Activated CD8-positive, alpha-beta T cell treated with anti-CD3 and anti-CD28 coated beads, Interleukin-2, amount 10 ng/mL, durations not matched to agents 7 days and 5 days (primary cell): ENCODE measurements at regions not wholly inside any gene's neighbourhood (a gene's known extent, or its start where the extent isn't known, plus 50 kb on each side); places are given as distances from the start of the nearest gene placed in this dataset.

Experiments used
- ATAC-seq: fragments of 150-1000 bp; cut with Tn5 transposase; one replicate; pipeline ENCODE4 v1.10.0; 2021; ENCODE audit warnings: moderate library complexity
- CTCF ChIA-PET: fragments of 350-600 bp; sonication (Branson Sonifier 250); formaldehyde crosslinking; loops from one replicate; lab custom pipeline; 2021; ENCODE audit warnings: antibody characterized with exemption; lab: Charles Lee
- POLR2A ChIA-PET: fragments of 350-600 bp; sonication (Branson Sonifier 250); formaldehyde crosslinking; loops from one replicate; lab custom pipeline; 2021; ENCODE audit warnings: antibody characterized with exemption; lab: Charles Lee
- DNase-seq: peaks from one replicate; pipeline ENCODE4 v3.0.0-alpha.2; 2020
- H3K27ac Mint-ChIP-seq: one replicate; pipeline ENCODE4 v1.8.0; 2021; ENCODE audit warnings: mild to moderate bottlenecking, mixed read lengths
- H3K27me3 Mint-ChIP-seq: one replicate; pipeline ENCODE4 v1.8.0; 2021; ENCODE audit warnings: low read depth, mixed read lengths
- H3K36me3 Mint-ChIP-seq: one replicate; pipeline ENCODE4 v1.8.0; 2021; ENCODE audit warnings: low read depth, mixed read lengths
- H3K4me1 Mint-ChIP-seq: one replicate; pipeline ENCODE4 v1.8.0; 2021; ENCODE audit warnings: low read depth, mixed read lengths
- H3K4me3 Mint-ChIP-seq: one replicate; pipeline ENCODE4 v1.8.0; 2021; ENCODE audit warnings: mild to moderate bottlenecking, mixed read lengths
- H3K9me3 Mint-ChIP-seq: one replicate; pipeline ENCODE4 v1.8.0; 2022; ENCODE audit warnings: mixed read lengths; ENCODE audit not compliant: insufficient read depth

DNA sequence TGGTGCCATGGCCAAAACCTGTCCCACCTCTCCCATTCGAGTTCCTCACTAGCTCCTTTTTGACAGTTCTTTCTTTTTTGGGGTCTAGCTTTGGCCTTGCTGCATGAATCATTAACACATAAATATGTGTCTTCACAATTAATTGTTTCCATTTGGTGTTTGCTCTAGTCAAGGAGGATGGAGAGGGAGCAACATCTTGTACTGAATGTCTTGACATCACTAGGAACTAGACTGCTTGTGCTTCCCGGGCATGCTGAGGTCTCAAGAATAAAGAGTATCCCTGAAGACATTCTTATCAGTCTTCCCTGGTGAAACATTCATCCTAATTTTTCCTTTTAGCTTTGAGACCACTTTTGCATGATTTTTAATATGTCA lies 77.0 kb upstream of the ESR1 start:
- Mint-ChIP-seq H3K4me3 (no peak overlapping the region), H3K36me3 (no peaks in the 10 kb centered on the region), H3K27ac (no peak overlapping the region), H3K9me3 (no peaks in the 10 kb centered on the region), H3K27me3 (peaks cover 4% of the 10 kb centered on the region), H3K4me1 (peaks cover 3% of the 10 kb centered on the region)
- DNase-seq (no peak), ATAC-seq (no peak)
- ChIA-PET CTCF (no interaction called here), POLR2A (no interaction called here)

- ATAC-seq (no peak), DNase-seq (no peak)
- POLR2A ChIA-PET: no interaction called here
- CTCF ChIA-PET: no interaction called here
- H3K9me3 Mint-ChIP-seq: no peaks in the 10 kb centered on the region
- H3K27ac Mint-ChIP-seq: no peak overlapping the region
- H3K27me3 Mint-ChIP-seq: peaks cover 4% of the 10 kb centered on the region
- no peaks in the 10 kb centered on the region for H3K36me3 Mint-ChIP-seq
- H3K4me3 Mint-ChIP-seq: no peak overlapping the region
- H3K4me1 Mint-ChIP-seq: no peaks in the 10 kb centered on the region
These were observed 76.2 kb upstream of the ESR1 start for GRCh38 chr6:151731313-151731712.

- H3K4me1 Mint-ChIP-seq: no peaks in the 10 kb centered on the region
- POLR2A ChIA-PET: no interaction called here
- no peak overlapping the region for H3K27ac Mint-ChIP-seq
- CTCF ChIA-PET: no interaction called here
- no peak for ATAC-seq
- peaks cover 6% of the 10 kb centered on the region for H3K27me3 Mint-ChIP-seq
- H3K36me3 Mint-ChIP-seq: no peaks in the 10 kb centered on the region
- no peak overlapping the region for H3K4me3 Mint-ChIP-seq
- no peak for DNase-seq
- no peaks in the 10 kb centered on the region for H3K9me3 Mint-ChIP-seq
These were observed 73.7 kb upstream of the ESR1 start for GRCh38 chr6:151733680-151734320.

- Mint-ChIP-seq H3K27ac (no peak overlapping the region), H3K27me3 (peaks cover 6% of the 10 kb centered on the region), H3K4me3 (no peak overlapping the region), H3K9me3 (no peaks in the 10 kb centered on the region), H3K36me3 (no peaks in the 10 kb centered on the region), H3K4me1 (no peaks in the 10 kb centered on the region)
- ATAC-seq (no peak), DNase-seq (no peak)
- ChIA-PET CTCF (no interaction called here), POLR2A (no interaction called here)
These were observed 69.2 kb upstream of the ESR1 start for GRCh38 chr6:151738267-151738666.

DNA sequence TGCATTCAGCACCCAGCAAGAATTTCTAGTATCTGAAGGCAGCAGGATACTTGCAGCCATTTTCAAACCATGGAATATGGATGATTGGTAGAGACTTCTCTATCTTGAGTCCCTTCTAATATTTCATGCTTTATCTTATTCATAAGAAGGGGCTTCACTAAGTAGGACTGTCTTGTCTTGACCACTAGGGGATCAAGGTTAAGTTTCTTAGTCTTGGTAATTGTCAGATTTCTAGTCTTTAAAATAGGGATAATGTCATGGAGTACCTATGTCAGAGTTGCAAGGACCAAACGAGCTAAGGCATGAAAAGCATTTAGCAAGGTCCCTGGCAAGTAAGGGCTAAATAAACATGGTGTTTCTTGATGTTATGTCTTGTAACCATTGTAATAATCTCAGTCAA lies 68.5 kb upstream of the ESR1 start:
- peaks cover 6% of the 10 kb centered on the region for H3K27me3 Mint-ChIP-seq
- DNase-seq (no peak), ATAC-seq (no peak)
- H3K9me3 Mint-ChIP-seq: no peaks in the 10 kb centered on the region
- H3K36me3 Mint-ChIP-seq: no peaks in the 10 kb centered on the region
- no peak overlapping the region for H3K27ac Mint-ChIP-seq
- H3K4me1 Mint-ChIP-seq: no peaks in the 10 kb centered on the region
- CTCF ChIA-PET: no interaction called here
- H3K4me3 Mint-ChIP-seq: no peak overlapping the region
- POLR2A ChIA-PET: no interaction called here

DNA sequence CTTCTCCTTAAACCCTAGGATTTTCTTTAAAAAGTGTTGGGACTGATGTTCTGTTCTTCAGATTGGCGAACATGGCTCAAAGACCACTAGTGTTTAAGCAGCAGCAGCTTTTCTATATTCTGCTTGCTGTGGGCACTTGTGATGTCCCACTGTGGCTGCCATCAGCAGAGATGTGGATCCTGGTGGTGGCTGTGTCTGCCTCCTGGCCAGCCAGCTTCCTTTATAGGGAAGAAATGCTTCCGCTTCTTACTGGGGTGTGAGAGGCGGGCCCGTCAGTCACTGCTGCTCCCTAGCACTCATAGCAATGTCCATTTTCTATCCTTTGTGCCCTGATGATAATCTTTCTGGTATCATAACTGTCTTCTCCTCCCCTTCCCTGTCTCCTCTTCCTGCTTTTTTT lies 66.7 kb upstream of the ESR1 start:
- Mint-ChIP-seq H3K9me3 (no peaks in the 10 kb centered on the region), H3K36me3 (no peaks in the 10 kb centered on the region), H3K27me3 (peaks cover 2% of the 10 kb centered on the region), H3K4me1 (no peaks in the 10 kb centered on the region), H3K4me3 (no peak overlapping the region), H3K27ac (no peak overlapping the region)
- ChIA-PET CTCF (interaction anchor here (0.7 to 1.5 kb wide), 3 partner anchors 10 to 65 kb away, joined by 3 to 6 read pairs (median 4); no protein-coding TSS in a partner anchor), POLR2A (no interaction called here)
- ATAC-seq: no peak
- DNase-seq: no peak

DNA sequence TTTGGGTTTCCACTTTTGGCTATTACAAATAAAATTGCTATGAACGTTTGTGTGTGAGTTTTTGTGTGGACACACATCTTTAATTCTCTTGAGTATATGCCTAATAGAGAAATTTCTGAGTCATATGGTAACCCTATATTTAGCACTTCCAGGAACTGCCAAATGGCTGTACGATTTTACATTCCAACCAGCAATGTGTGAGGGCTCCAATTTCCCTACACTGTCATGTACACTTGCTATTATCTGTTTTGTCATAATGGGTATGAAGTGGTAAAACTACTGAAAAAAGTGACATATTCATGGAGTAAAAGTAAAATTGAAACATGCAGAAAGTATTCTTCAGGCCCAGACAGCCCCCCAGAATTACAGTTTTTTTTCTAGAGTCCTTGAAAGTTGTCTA lies 59.6 kb upstream of the ESR1 start:
- Mint-ChIP-seq H3K9me3 (no peaks in the 10 kb centered on the region), H3K27me3 (peaks cover 4% of the 10 kb centered on the region), H3K27ac (no peak overlapping the region), H3K4me1 (no peaks in the 10 kb centered on the region), H3K36me3 (no peaks in the 10 kb centered on the region), H3K4me3 (no peak overlapping the region)
- ChIA-PET CTCF (no interaction called here), POLR2A (no interaction called here)
- DNase-seq: no peak
- no peak for ATAC-seq

- Mint-ChIP-seq H3K27ac (no peak overlapping the region), H3K27me3 (peaks cover 4% of the 10 kb centered on the region), H3K4me3 (no peak overlapping the region), H3K36me3 (no peaks in the 10 kb centered on the region), H3K9me3 (no peaks in the 10 kb centered on the region), H3K4me1 (no peaks in the 10 kb centered on the region)
- CTCF ChIA-PET: interaction anchor here (1.1 to 2.0 kb wide), 2 partner anchors 16 to 86 kb away, joined by 3 to 11 read pairs; no protein-coding TSS in a partner anchor
- no peak for DNase-seq
- no peak for ATAC-seq
- POLR2A ChIA-PET: no interaction called here
These were observed 58.1 kb upstream of the ESR1 start for GRCh38 chr6:151749341-151749740.

- POLR2A ChIA-PET: no interaction called here
- CTCF ChIA-PET: interaction anchor here (1.3 kb wide), 1 partner anchor 12 kb away, joined by 3 read pairs; no protein-coding TSS in a partner anchor
These were observed 53.9 kb upstream of the ESR1 start for GRCh38 chr6:151753581-151753980.

GRCh38 chr6:151757506-151757955 lies 50.0 kb upstream of the ESR1 start:
- Mint-ChIP-seq H3K9me3 (peaks cover 4% of the 10 kb centered on the region), H3K36me3 (peaks cover 4% of the 10 kb centered on the region), H3K4me1 (peaks cover 20% of the 10 kb centered on the region), H3K27me3 (no peaks in the 10 kb centered on the region), H3K4me3 (no peak overlapping the region), H3K27ac (peak overlapping the region; percentile 75)
- DNase-seq: peak; percentile 36
- ATAC-seq: peak; percentile 80
- POLR2A ChIA-PET: interaction anchor here (1.1 kb wide), 1 partner anchor 67 kb away, joined by 4 read pairs; no protein-coding TSS in a partner anchor
- CTCF ChIA-PET: interaction anchor here (1.0 to 1.4 kb wide), 3 partner anchors 9 to 428 kb away, joined by 4 read pairs; no protein-coding TSS in a partner anchor

More at GRCh38 chr6:151753581-151753980, 53.9 kb upstream of the ESR1 start:
- peaks cover 4% of the 10 kb centered on the region for H3K27me3 Mint-ChIP-seq
- peaks cover 4% of the 10 kb centered on the region for H3K9me3 Mint-ChIP-seq
- DNase-seq (no peak), ATAC-seq (no peak)
- peaks cover 17% of the 10 kb centered on the region for H3K4me1 Mint-ChIP-seq
- H3K27ac Mint-ChIP-seq: no peak overlapping the region
- no peak overlapping the region for H3K4me3 Mint-ChIP-seq
- H3K36me3 Mint-ChIP-seq: peaks cover 4% of the 10 kb centered on the region
